ENCODE measurements at regions not wholly inside any gene's neighbourhood (a gene's known extent, or its start where the extent isn't known, plus 50 kb on each side); places are given as distances from the start of the nearest gene placed in this dataset.
"Not testable (repeated sequence)": the region's sequence is repeated elsewhere in the genome, so short reads cannot be mapped to it uniquely, and the experiment has no call there.

DNA sequence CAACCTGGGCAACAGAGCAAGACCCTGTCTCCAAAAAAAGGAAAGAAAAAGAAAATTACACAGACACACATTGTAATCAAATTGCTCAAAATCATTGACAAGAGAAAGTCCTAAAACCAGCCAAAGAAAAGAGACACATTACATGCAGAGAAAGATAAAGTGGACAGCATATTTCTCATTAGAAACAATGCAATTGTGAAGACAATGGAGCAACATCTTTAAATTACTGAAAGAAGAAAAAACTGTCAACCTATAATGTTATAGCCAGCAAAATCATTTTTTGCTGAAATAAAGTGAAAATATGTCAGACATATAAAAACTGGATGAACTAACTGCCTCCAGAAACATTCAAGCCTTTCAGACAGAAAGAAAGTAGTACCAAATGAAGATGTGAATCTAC is 120.6 kb downstream of the TMEM167A start:
- DNase-seq (ENCODE audit: low spot score), result no peak
- TF ChIP-seq, protein P1, sequence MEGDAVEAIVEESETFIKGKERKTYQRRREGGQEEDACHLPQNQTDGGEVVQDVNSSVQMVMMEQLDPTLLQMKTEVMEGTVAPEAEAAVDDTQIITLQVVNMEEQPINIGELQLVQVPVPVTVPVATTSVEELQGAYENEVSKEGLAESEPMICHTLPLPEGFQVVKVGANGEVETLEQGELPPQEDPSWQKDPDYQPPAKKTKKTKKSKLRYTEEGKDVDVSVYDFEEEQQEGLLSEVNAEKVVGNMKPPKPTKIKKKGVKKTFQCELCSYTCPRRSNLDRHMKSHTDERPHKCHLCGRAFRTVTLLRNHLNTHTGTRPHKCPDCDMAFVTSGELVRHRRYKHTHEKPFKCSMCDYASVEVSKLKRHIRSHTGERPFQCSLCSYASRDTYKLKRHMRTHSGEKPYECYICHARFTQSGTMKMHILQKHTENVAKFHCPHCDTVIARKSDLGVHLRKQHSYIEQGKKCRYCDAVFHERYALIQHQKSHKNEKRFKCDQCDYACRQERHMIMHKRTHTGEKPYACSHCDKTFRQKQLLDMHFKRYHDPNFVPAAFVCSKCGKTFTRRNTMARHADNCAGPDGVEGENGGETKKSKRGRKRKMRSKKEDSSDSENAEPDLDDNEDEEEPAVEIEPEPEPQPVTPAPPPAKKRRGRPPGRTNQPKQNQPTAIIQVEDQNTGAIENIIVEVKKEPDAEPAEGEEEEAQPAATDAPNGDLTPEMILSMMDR (IDR thresholded peaks at IDR 0.05; ENCODE audit: extremely low read depth, insufficient read depth, missing control alignments), result no peak
- in situ Hi-C loops (cut with MboI; ENCODE audit: low pct_unique_long_range_greater_than_20kb, low sequenced_read_pairs, unreplicated experiment), result no loop called here

- DNase-seq (ENCODE audit: low spot score), result no peak
- in situ Hi-C loops (cut with MboI; ENCODE audit: low pct_unique_long_range_greater_than_20kb, low sequenced_read_pairs, unreplicated experiment), result no loop called here
- TF ChIP-seq, protein P1 (IDR thresholded peaks at IDR 0.05; ENCODE audit: extremely low read depth, insufficient read depth, missing control alignments), result no peak
Observed at GRCh38 chr5:82952326-82952725, 124.9 kb downstream of the TMEM167A start.

DNA sequence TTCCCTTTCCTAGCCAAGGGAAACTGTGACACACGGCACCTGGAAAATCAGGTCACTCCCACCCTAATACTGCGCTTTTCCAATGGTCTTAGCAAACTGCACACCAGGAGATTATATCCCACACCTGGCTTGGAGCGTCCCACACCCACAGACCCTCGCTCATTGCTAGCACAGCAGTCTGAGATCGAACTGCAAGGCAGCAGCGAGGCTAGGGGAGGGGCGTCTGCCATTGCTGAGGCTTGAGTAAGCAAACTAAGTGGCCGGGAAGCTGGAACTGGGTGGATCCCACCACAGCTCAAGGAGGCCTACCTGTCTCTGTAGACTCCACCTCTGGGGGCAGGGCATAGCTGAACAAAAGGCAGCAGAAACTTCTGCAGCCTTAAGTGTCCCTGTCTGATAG is 132.9 kb downstream of the TMEM167A start:
- in situ Hi-C loops (cut with MboI; ENCODE audit: low pct_unique_long_range_greater_than_20kb, low sequenced_read_pairs, unreplicated experiment); DNase-seq (ENCODE audit: low spot score): not testable (repeated sequence)

GRCh38 chr5:82942083-82942881 is 134.9 kb downstream of the TMEM167A start:
- no peak for DNase-seq (ENCODE audit: low spot score)

GRCh38 chr5:82938901-82939725 is 138.1 kb downstream of the TMEM167A start:
- no peak for DNase-seq (ENCODE audit: low spot score)
- TF ChIP-seq, protein P1 (IDR thresholded peaks at IDR 0.05; ENCODE audit: extremely low read depth, insufficient read depth, missing control alignments), result no peak
- in situ Hi-C loops (cut with MboI; ENCODE audit: low pct_unique_long_range_greater_than_20kb, low sequenced_read_pairs, unreplicated experiment), result no loop called here

More at GRCh38 chr5:82942083-82942881, 134.9 kb downstream of the TMEM167A start:
- in situ Hi-C loops (cut with MboI; ENCODE audit: low pct_unique_long_range_greater_than_20kb, low sequenced_read_pairs, unreplicated experiment), result no loop called here
- TF ChIP-seq, protein P1 (IDR thresholded peaks at IDR 0.05; ENCODE audit: extremely low read depth, insufficient read depth, missing control alignments), result no peak

DNA sequence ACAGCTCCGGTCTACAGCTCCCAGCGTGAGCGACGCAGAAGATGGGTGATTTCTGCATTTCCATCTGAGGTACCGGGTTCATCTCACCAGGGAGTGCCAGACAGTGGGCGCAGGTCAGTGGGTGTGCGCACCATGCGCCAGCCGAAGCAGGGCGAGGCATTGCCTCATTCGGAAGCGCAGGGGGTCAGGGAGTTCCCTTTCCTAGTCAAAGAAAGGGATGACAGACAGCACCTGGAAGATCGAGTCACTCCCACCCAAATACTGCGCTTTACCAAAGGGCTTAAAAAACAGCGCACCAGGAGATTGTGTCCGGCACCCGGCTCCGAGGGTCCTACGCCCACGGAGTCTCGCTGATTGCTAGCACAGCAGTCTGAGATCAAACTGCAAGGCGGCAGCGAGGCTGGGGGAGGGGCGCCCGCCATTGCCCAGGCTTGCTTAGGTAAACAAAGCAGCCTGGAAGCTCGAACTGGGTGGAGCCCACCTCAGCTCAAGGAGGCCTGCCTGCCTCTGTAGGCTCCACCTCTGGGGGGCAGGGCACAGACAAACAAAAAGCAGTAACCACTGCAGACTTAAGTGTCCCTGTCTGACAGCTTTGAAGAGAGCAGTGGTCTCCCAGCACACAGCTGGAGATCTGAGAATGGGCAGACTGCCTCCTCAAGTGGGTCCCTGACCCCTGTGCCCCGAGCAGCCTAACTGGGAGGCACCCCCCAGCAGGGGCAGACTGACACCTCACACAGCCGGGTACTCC is 144.5 kb downstream of the TMEM167A start:
- DNase-seq (ENCODE audit: low spot score); in situ Hi-C loops (cut with MboI; ENCODE audit: low pct_unique_long_range_greater_than_20kb, low sequenced_read_pairs, unreplicated experiment): not testable (repeated sequence)

DNA sequence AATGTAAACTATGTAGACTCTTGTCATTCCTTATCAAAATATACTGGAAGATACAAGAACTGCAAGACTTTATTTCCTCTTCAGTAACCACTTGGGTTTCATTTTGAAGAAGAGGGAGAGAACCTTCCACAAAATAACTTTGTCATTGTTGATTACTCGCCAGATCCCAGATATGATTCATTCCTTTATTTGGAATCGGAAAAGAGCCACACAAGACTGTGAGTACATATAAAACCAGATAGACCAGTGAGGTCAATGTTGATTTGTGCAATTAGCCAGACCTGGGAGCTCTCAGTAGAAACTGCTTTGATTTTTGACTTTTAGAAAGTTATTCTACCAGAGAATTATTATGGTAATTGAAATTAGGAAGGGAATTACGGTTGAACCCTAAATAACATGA is 146.1 kb downstream of the TMEM167A start:
- no peak for DNase-seq (ENCODE audit: low spot score)
- in situ Hi-C loops (cut with MboI; ENCODE audit: low pct_unique_long_range_greater_than_20kb, low sequenced_read_pairs, unreplicated experiment), result no loop called here
- TF ChIP-seq, protein P1 (IDR thresholded peaks at IDR 0.05; ENCODE audit: extremely low read depth, insufficient read depth, missing control alignments), result no peak
